ENCODE measurements at regions not wholly inside any gene's neighbourhood (a gene's known extent, or its start where the extent isn't known, plus 50 kb on each side); places are given as distances from the start of the nearest gene placed in this dataset.
"Not testable (repeated sequence)": the region's sequence is repeated elsewhere in the genome, so short reads cannot be mapped to it uniquely, and the experiment has no call there.

GRCh38 chr14:22264759-22265158 lies 324.3 kb downstream of the DAD1 start:
- ATAC-seq (ENCODE audit: poor library complexity) (no peak), DNase-seq (no peak)
- intact Hi-C loops (cut with DNase I): no loop called here

GRCh38 chr14:22263961-22264360 lies 325.1 kb downstream of the DAD1 start:
- ATAC-seq (ENCODE audit: poor library complexity) (no peak), DNase-seq (no peak)
- intact Hi-C loops (cut with DNase I): no loop called here

DNA sequence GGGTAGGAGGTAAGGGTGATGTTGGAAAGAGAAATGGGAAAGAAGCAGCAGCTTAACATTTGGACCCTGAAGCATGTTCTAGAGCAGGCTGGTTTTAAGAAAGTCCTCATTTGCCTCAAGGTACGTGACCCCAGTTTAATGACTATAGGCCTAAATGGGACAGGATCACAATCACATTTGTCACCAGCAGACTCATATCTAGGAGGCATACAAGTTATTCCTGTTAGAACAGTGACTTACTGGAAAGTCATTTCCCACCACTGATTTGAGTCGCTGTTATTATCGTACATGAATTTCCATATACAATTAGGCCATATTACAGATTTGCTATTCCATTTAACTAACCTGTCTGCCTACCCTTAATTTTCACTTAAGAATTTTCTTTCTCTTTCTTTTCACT lies 326.1 kb downstream of the DAD1 start:
- ATAC-seq (ENCODE audit: poor library complexity) (no peak), DNase-seq (no peak)
- intact Hi-C loops (cut with DNase I): no loop called here

GRCh38 chr14:22255017-22255950 lies 333.7 kb downstream of the DAD1 start:
- intact Hi-C loops (cut with DNase I): no loop called here
- DNase-seq (no peak), ATAC-seq (ENCODE audit: poor library complexity) (no peak)

- intact Hi-C loops (cut with DNase I): no loop called here
- no peak for DNase-seq
- peak; percentile 92 for ATAC-seq (ENCODE audit: poor library complexity)
These were observed 336.3 kb downstream of the DAD1 start for GRCh38 chr14:22252686-22253085.

DNA sequence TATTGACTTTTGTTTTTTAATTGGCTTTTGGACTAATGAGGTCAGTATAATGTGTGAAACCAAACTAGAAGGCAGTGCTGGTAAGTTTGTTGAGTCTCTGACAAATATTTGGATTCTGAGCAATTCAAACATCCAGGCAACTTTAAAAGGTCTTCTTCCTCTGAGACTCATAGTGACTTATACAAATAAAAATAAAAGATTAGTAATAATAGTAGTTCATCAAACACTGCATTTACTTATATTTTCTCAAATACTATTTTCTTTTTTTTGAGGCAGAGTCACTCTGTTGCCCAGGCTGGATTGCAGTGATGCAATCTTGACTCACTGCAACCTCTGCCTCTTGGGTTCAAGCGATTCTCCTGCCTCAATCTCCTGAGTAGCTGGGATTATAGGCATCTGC lies 337.9 kb downstream of the DAD1 start:
- ATAC-seq (ENCODE audit: poor library complexity) (no peak), DNase-seq (no peak)
- intact Hi-C loops (cut with DNase I): no loop called here

DNA sequence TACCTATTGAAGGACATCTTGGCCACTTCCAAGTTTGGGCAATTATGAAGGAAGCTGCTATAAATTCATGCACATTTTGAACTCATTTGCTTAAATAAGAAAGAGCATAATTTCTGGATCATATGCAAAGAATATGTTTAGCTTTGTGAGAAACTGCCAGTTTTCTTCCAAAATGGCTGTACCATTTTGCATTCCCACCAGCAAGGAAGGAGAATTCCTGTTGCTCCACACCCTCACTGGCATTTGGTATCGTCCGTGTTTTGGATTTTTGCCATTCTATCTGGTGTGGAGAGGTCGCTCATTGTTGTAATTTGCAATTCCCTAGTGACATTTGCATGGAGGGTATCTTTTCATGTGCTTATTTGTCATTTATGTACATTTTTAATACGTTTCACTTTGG lies 339.3 kb downstream of the DAD1 start:
- intact Hi-C loops (cut with DNase I): no loop called here
- DNase-seq (no peak), ATAC-seq (ENCODE audit: poor library complexity) (no peak)

DNA sequence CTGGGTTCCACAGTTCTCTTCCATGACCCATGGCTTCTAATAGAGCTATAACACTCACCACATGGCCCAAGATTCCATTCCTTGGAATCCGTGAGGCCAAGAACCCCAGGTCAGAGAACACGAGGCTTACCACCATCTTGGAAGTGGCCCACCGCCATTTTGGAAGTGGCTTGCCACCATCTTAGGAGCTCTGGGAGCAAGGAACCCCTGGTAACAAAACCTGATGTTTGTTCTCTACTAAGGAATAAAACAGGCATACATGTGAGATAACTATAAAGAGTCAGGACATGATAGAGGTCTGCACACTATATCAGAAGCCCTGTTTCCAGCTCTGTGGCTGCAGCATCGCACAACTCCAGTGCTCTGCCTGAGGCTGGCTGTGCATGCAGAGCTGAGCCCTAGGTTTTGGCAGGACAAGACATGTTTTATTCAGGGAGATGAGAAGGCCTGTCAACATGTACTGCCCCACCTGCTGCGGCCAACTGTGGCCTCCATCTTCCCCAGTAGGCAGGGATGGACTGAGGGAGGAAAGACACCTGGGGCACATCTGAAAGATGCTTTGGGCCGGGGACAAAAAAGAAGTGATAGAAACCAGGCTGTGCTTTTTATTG lies 344.9 kb downstream of the DAD1 start:
- intact Hi-C loops (cut with DNase I): no loop called here
- ATAC-seq (ENCODE audit: poor library complexity): no peak
- no peak for DNase-seq

DNA sequence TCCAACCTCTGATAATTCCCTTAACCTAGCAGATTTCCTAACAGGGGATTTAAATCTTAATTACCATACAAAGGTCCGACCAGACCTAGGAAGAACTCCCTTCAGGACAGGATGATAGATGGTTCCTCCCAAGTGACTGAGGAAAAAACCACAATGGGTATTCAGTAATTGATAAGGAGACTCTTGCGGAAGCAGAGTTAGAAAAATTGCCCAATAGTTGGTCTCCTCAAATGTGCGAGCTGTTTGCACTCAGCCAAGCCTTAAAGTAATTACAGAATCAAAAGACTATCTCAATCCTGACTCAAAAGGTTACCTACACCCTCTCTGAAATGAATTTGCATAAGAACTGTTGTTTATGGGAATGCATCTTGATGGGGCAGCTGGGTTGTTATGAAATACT lies 350.7 kb downstream of the DAD1 start:
- ATAC-seq (ENCODE audit: poor library complexity); intact Hi-C loops (cut with DNase I); DNase-seq: not testable (repeated sequence)

DNA sequence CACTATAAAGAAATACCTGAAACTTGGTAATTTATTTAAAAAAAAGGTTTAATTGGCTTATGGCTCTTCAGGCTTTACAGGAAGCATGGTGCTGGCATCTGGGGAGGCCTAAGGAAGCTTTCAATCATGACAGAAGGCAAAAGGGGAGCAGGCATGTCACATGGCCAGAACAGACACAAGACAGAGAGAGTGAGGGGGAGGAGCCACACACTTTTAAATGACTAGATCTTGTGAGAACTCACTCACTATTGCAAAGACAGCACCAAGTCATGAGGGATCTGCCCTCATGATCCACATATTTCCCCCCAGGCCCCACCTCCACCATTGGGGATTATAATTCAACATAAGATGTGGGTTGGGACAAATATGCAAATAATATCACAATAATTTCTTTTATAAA lies 355.6 kb downstream of the DAD1 start:
- no peak for ATAC-seq (ENCODE audit: poor library complexity)
- DNase-seq: no peak
- intact Hi-C loops (cut with DNase I): no loop called here

DNA sequence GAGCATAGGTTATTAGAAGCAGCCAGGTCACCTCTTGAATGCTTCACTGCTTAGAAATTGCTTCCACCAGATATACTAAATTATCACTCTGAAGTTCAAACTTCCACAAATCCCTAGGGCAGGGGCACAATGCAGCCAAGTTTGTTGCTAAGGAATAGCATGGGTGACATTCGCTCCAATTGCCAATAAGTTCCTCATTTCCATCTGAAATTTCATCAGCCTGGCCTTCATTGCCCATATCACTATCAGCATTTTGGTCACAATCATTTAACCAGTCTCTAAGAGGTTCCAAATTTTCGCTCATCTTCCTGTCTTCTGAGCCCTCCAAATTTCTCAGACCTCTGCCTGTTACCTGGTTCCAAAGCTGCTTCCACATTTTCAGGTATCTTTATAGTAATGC lies 356.1 kb downstream of the DAD1 start:
- no peak for ATAC-seq (ENCODE audit: poor library complexity)
- intact Hi-C loops (cut with DNase I): no loop called here

GRCh38 chr14:22232486-22232885 lies 356.5 kb downstream of the DAD1 start:
- intact Hi-C loops (cut with DNase I): no loop called here
- no peak for ATAC-seq (ENCODE audit: poor library complexity)

More for the DNA sequence above, 356.1 kb downstream of the DAD1 start:
- no peak for DNase-seq

DNA sequence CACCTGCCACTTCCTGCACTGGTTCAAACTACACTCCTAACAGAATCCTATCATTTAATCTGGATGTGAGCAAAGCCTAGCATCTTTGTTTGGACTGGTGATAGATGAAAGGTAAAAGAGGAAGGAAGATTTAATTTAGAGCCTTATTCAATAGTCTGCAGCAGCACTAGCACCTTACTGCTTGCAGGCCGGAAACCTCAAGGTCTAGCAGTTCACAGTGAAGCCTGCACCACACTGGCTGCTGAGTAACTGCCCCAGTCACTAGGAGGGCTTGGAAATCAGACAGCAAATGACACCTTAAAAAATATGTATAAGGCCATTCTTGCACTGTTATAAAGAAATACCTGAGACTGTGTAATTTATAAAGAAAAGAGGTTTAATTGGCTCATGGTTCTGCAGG lies 358.0 kb downstream of the DAD1 start:
- DNase-seq (no peak), ATAC-seq (ENCODE audit: poor library complexity) (no peak)
- intact Hi-C loops (cut with DNase I): no loop called here

More at GRCh38 chr14:22232486-22232885, 356.5 kb downstream of the DAD1 start:
- no peak for DNase-seq

- DNase-seq (no peak), ATAC-seq (ENCODE audit: poor library complexity) (no peak)
- intact Hi-C loops (cut with DNase I): no loop called here
These were observed 358.5 kb downstream of the DAD1 start for GRCh38 chr14:22230517-22230916.

DNA sequence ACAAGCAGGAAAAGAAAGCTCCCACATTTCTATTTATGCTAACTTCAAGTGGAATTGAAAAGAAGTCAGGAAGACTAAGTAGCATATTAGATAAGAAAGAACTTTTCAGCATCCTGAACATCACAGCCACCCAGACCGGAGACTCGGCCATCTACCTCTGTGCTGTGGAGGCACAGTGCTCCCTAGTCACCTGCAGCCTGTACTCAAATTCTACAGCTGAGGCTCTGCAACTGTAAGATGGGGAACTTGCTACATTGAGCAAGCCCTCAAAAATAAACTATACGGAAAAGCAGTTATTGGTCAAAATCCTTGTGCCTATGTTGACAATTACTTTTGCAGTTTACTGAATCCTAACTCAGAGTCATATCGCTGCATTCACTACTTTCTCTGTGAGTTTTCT lies 361.9 kb downstream of the DAD1 start:
- DNase-seq: no peak
- ATAC-seq (ENCODE audit: poor library complexity): no peak
- intact Hi-C loops (cut with DNase I): no loop called here

- DNase-seq (no peak), ATAC-seq (ENCODE audit: poor library complexity) (no peak)
- intact Hi-C loops (cut with DNase I): no loop called here
These were observed 362.6 kb downstream of the DAD1 start for GRCh38 chr14:22226381-22226780.

GRCh38 chr14:22225516-22226140 lies 363.4 kb downstream of the DAD1 start:
- DNase-seq (no peak), ATAC-seq (ENCODE audit: poor library complexity) (no peak)
- intact Hi-C loops (cut with DNase I): no loop called here

- intact Hi-C loops (cut with DNase I): no loop called here
- ATAC-seq (ENCODE audit: poor library complexity): no peak
These were observed 367.5 kb downstream of the DAD1 start for GRCh38 chr14:22221508-22221907.

DNA sequence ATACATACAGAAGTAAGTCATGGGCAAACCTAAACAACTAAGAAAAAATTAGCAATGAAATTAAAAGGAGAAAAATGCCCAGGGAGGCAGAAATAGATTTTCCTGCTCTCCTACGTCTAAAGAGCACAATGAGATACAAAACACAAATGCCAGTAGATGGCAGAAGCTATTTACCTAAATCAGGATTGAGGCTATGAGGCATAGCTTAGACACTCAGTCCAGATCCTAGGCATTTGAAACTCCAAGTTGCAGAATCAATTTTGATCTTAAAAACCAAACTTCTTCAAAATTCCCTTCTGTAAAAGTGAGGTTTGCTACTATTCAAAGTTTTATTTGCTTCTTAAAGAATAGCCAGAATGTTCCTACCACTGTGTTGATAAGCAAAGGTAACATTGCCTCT lies 368.6 kb downstream of the DAD1 start:
- DNase-seq (no peak), ATAC-seq (ENCODE audit: poor library complexity) (no peak)
- intact Hi-C loops (cut with DNase I): no loop called here

More at GRCh38 chr14:22221508-22221907, 367.5 kb downstream of the DAD1 start:
- no peak for DNase-seq

GRCh38 chr14:22218728-22219127 lies 370.3 kb downstream of the DAD1 start:
- intact Hi-C loops (cut with DNase I): no loop called here
- ATAC-seq (ENCODE audit: poor library complexity) (no peak), DNase-seq (no peak)
